SK-N-MC (cell line): ENCODE measurements at regions not wholly inside any gene's neighbourhood (a gene's known extent, or its start where the extent isn't known, plus 50 kb on each side); places are given as distances from the start of the nearest gene placed in this dataset.
A peak's percentile ranks its signal among the peaks of the same experiment; 100 is the strongest.

Experiments used
- DNase-seq: peaks from one replicate; pipeline ENCODE4 v3.0.0-alpha.2; 2011; ENCODE audit warnings: low read depth, low spot score
- H3K27ac ChIP-seq: fragments of 200-600 bp; sonication (generic); 2 replicates; pipeline ENCODE4 v1.5.1; 2016; ENCODE audit warnings: mixed run types
- H3K36me3 ChIP-seq: fragments of 200-600 bp; sonication (generic); 2 replicates; pipeline ENCODE4 v1.6.1; 2017; ENCODE audit warnings: antibody characterized with exemption, low read length, mixed read lengths; ENCODE audit not compliant: insufficient read depth
- H3K4me3 ChIP-seq: fragments of 200-600 bp; sonication (generic); 2 replicates; pipeline ENCODE4 v1.5.1; 2016
- H3K9ac ChIP-seq: fragments of 200-600 bp; sonication (generic); 2 replicates; pipeline ENCODE4 v1.8.0; 2017; ENCODE audit warnings: mixed run types, mixed read lengths; ENCODE audit not compliant: insufficient read length
- H3K9me3 ChIP-seq: fragments of 200-600 bp; sonication (generic); 2 replicates; pipeline ENCODE4 v1.6.1; 2017; ENCODE audit warnings: low read depth, mild to moderate bottlenecking, antibody characterized with exemption, low read length, moderate library complexity, mixed read lengths
- EZH2 ChIP-seq: fragments of 200-600 bp; sonication (generic); IDR thresholded peaks from one replicate; pipeline ENCODE4 v1.6.1; 2017; ENCODE audit warnings: antibody characterized with exemption
- FOXP2 ChIP-seq: optimal IDR thresholded peaks from 2 replicates; pipeline ENCODE3; 2011; ENCODE audit warnings: mild to moderate bottlenecking, moderate library complexity; ENCODE audit not compliant: insufficient read depth; ENCODE audit errors: extremely low read length, control extremely low read depth
- POLR2AphosphoS5 ChIP-seq: IDR thresholded peaks from 2 replicates; pipeline ENCODE4 v1.6.1; 2012; ENCODE audit warnings: mild to moderate bottlenecking, low read depth, low read length, borderline replicate concordance

GRCh38 chr18:26685438-26686157, 137.2 kb upstream of the KCTD1 start:
- Histone ChIP-seq H3K4me3 (peak overlapping the region; percentile 69), H3K9ac (peak overlapping the region; percentile 61), H3K9me3 (no peaks in the 10 kb centered on the region), H3K36me3 (no peaks in the 10 kb centered on the region), H3K27ac (peak overlapping the region; percentile 97)
- no peak for TF ChIP-seq EZH2
- TF ChIP-seq POLR2AphosphoS5, result no peak
- TF ChIP-seq FOXP2, result no peak
- no peak for DNase-seq

- Histone ChIP-seq H3K36me3 (no peaks in the 10 kb centered on the region), H3K9ac (no peak overlapping the region), H3K4me3 (no peak overlapping the region), H3K27ac (no peak overlapping the region), H3K9me3 (no peaks in the 10 kb centered on the region; the same call in 1 of the 2 replicates)
- TF ChIP-seq POLR2AphosphoS5 (no peak), FOXP2 (no peak), EZH2 (no peak)
- no peak for DNase-seq
Observed at GRCh38 chr18:26677957-26678356, 129.6 kb upstream of the KCTD1 start.

GRCh38 chr18:26667046-26667445, 118.7 kb upstream of the KCTD1 start:
- no peaks in the 10 kb centered on the region for H3K9me3 ChIP-seq
- no peak overlapping the region for H3K27ac ChIP-seq
- TF ChIP-seq POLR2AphosphoS5 (no peak), FOXP2 (no peak), EZH2 (no peak)
- H3K9ac ChIP-seq, result no peak overlapping the region
- no peak for DNase-seq
- no peaks in the 10 kb centered on the region for H3K36me3 ChIP-seq
- no peak overlapping the region for H3K4me3 ChIP-seq

GRCh38 chr18:26662996-26663395, 114.6 kb upstream of the KCTD1 start:
- Histone ChIP-seq H3K27ac (no peak overlapping the region), H3K36me3 (no peaks in the 10 kb centered on the region), H3K9ac (no peak overlapping the region), H3K4me3 (no peak overlapping the region), H3K9me3 (no peaks in the 10 kb centered on the region)
- TF ChIP-seq FOXP2 (no peak), POLR2AphosphoS5 (no peak), EZH2 (no peak)
- DNase-seq, result no peak

GRCh38 chr18:26657631-26658581, 109.6 kb upstream of the KCTD1 start:
- peak overlapping the region; percentile 90 for H3K4me3 ChIP-seq
- no peak for DNase-seq
- H3K27ac ChIP-seq, result peak overlapping the region; percentile 38
- H3K9me3 ChIP-seq, result no peaks in the 10 kb centered on the region
- H3K9ac ChIP-seq, result peak overlapping the region; percentile 83
- H3K36me3 ChIP-seq, result no peaks in the 10 kb centered on the region
- TF ChIP-seq POLR2AphosphoS5, result no peak
- no peak for TF ChIP-seq EZH2
- no peak for TF ChIP-seq FOXP2

GRCh38 chr18:26656944-26657536, 108.7 kb upstream of the KCTD1 start:
- Histone ChIP-seq H3K36me3 (no peaks in the 10 kb centered on the region), H3K4me3 (peak overlapping the region; percentile 90), H3K9me3 (no peaks in the 10 kb centered on the region), H3K27ac (peak overlapping the region; percentile 38), H3K9ac (peak overlapping the region; percentile 83)
- no peak for DNase-seq
- TF ChIP-seq FOXP2 (no peak), EZH2 (no peak), POLR2AphosphoS5 (peak; percentile 49; the same call in 1 of the 2 replicates)

- Histone ChIP-seq H3K36me3 (no peaks in the 10 kb centered on the region), H3K9ac (peak overlapping the region; percentile 48), H3K27ac (peak overlapping the region; percentile 21; the same call in 1 of the 2 replicates), H3K9me3 (no peaks in the 10 kb centered on the region), H3K4me3 (peak overlapping the region; percentile 90)
- no peak for DNase-seq
- TF ChIP-seq POLR2AphosphoS5 (no peak), EZH2 (no peak), FOXP2 (no peak)
Observed at GRCh38 chr18:26656431-26656943, 108.1 kb upstream of the KCTD1 start.
